Urinary bladder (tissue), 3 donors: ENCODE measurements at regions not wholly inside any gene's neighbourhood (a gene's known extent, or its start where the extent isn't known, plus 50 kb on each side); places are given as distances from the start of the nearest gene placed in this dataset.

Source experiments
- DNase-seq: peaks from one replicate; pipeline ENCODE4 v3.0.0-alpha.2; 2015; ENCODE audit errors: extremely low spot score
- H3K27ac ChIP-seq: one replicate; pipeline ENCODE4 v1.5.1; 2013; ENCODE audit warnings: low read depth, mild to moderate bottlenecking, moderate library complexity
- H3K36me3 ChIP-seq: one replicate; pipeline ENCODE4 v1.6.1; 2013; ENCODE audit warnings: mild to moderate bottlenecking, moderate library complexity; ENCODE audit not compliant: insufficient read depth
- H3K4me1 ChIP-seq: one replicate; pipeline ENCODE4 v1.6.1; 2013; ENCODE audit warnings: mild to moderate bottlenecking, moderate library complexity; ENCODE audit not compliant: insufficient read depth
- H3K4me3 ChIP-seq: one replicate; pipeline ENCODE4 v1.5.1; 2013; ENCODE audit warnings: low read depth, low read length
- WGBS: extraction: QIAGEN DNeasy Blood & Tissue Kit; methylation state at CpG from one replicate; pipeline ENCODE4 v1.1.7; 2013; 5-methylcytosine and 5-hydroxymethylcytosine counted together
- donor health status: healthy with polysubstance abuse.
- donor health status: healthy.

GRCh38 chr11:119486691-119487259, 63.8 kb upstream of the THY1 start:
- no peaks in the 10 kb centered on the region for H3K36me3 ChIP-seq
- H3K4me1 ChIP-seq, result no peaks in the 10 kb centered on the region
- no peak overlapping the region for H3K27ac ChIP-seq
- DNase-seq, result no peak
- WGBS, result 70% methylated on average over 3 of the region's 3 CpGs
- no peak overlapping the region for H3K4me3 ChIP-seq

GRCh38 chr11:119486016-119486415, 63.0 kb upstream of the THY1 start:
- WGBS, result 76% methylated on average over 5 of the region's 6 CpGs
- Histone ChIP-seq H3K27ac (no peak overlapping the region), H3K36me3 (no peaks in the 10 kb centered on the region), H3K4me1 (no peaks in the 10 kb centered on the region), H3K4me3 (no peak overlapping the region)
- no peak for DNase-seq

- WGBS, result 81% methylated on average over 21 of the region's 21 CpGs
- H3K4me3 ChIP-seq, result no peak overlapping the region
- no peaks in the 10 kb centered on the region for H3K4me1 ChIP-seq
- DNase-seq, result no peak
- no peak overlapping the region for H3K27ac ChIP-seq
- H3K36me3 ChIP-seq, result no peaks in the 10 kb centered on the region
These were observed 62.0 kb upstream of the THY1 start for GRCh38 chr11:119484741-119485605.

GRCh38 chr11:119483881-119484371, 61.0 kb upstream of the THY1 start:
- no peak overlapping the region for H3K27ac ChIP-seq
- WGBS, result 92% methylated on average over 9 of the region's 9 CpGs
- H3K36me3 ChIP-seq, result no peaks in the 10 kb centered on the region
- no peak overlapping the region for H3K4me3 ChIP-seq
- no peak for DNase-seq
- H3K4me1 ChIP-seq, result no peaks in the 10 kb centered on the region

- no peak overlapping the region for H3K27ac ChIP-seq
- H3K36me3 ChIP-seq, result no peaks in the 10 kb centered on the region
- no peak for DNase-seq
- no peaks in the 10 kb centered on the region for H3K4me1 ChIP-seq
- H3K4me3 ChIP-seq, result no peak overlapping the region
- WGBS, result 88% methylated on average over 11 of the region's 11 CpGs
These were observed 60.4 kb upstream of the THY1 start for GRCh38 chr11:119483341-119483880.

DNA sequence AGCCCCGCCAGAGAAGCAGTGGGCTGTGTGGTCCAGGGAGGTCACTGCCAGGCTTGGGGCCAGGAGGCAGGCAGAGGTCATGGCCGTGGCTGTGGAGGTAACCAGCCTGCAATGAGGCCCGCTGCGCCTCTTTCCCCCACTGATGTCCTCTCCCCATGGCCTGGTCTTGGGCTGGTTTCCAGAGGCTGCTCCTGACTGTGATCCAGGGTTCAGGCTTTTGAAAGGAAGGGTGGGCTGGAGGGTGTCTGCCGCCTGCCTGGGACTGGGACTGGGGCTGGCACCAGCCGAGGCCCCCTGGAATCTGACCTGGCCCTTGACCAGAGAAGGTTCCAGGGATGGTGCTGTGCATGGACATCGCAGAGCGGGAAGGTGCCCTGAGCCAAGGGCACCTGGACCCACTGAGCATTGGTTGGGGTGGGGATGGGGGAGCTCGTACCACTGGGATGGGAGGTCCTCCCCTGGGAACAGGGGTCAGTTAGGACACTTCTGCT, 59.6 kb upstream of the THY1 start:
- H3K4me1 ChIP-seq, result no peaks in the 10 kb centered on the region
- 87% methylated on average over 9 of the region's 9 CpGs for WGBS
- H3K4me3 ChIP-seq, result no peak overlapping the region
- DNase-seq, result no peak
- H3K36me3 ChIP-seq, result no peaks in the 10 kb centered on the region
- no peak overlapping the region for H3K27ac ChIP-seq

GRCh38 chr11:119481667-119482400, 58.9 kb upstream of the THY1 start:
- no peak for DNase-seq
- Histone ChIP-seq H3K36me3 (no peaks in the 10 kb centered on the region), H3K4me1 (no peaks in the 10 kb centered on the region), H3K27ac (no peak overlapping the region), H3K4me3 (no peak overlapping the region)
- WGBS, result 48% methylated on average over 22 of the region's 22 CpGs

- Histone ChIP-seq H3K36me3 (no peaks in the 10 kb centered on the region), H3K4me3 (no peak overlapping the region), H3K4me1 (no peaks in the 10 kb centered on the region), H3K27ac (no peak overlapping the region)
- 25% methylated on average over 31 of the region's 31 CpGs for WGBS
- peak; percentile 26 for DNase-seq
These were observed 58.2 kb upstream of the THY1 start for GRCh38 chr11:119481021-119481666.

DNA sequence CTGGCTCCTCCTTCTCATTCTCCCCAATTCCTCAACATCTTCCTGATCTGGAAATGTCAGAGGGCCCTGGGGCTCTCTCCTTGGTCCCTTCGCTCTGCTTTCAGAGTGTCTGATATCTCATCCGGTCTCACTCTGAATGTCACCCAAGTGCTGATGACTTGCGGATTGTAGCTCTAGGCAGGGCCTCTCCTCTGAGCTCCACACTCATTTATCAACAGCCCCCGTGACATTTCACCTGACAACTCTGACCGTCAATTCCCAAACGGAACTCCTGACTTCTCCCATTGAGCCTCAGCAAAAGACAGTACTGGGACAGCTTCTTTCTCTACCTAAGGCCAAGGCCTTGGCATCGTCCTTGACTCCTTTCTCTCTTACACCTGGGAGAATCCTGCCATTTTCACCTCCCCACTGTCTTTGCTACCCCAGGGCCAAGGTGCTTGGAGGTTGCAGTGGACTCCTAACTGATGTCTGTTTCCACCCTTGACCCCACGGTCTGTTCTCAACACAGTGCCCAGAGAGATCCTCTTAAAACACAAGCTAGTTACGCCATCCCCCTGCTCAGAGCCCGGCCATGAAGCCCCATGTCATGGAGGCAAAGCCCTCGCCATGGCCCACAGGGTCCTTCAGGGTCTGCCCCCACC, 57.5 kb upstream of the THY1 start:
- no peak for DNase-seq
- H3K27ac ChIP-seq, result no peak overlapping the region
- no peak overlapping the region for H3K4me3 ChIP-seq
- no peaks in the 10 kb centered on the region for H3K36me3 ChIP-seq
- H3K4me1 ChIP-seq, result no peaks in the 10 kb centered on the region
- whole genome bisulfite sequencing, result 89% methylated on average over 11 of the region's 11 CpGs

GRCh38 chr11:119479685-119480275, 56.8 kb upstream of the THY1 start:
- H3K27ac ChIP-seq, result no peak overlapping the region
- no peak for DNase-seq
- 73% methylated on average over 6 of the region's 6 CpGs for WGBS

DNA sequence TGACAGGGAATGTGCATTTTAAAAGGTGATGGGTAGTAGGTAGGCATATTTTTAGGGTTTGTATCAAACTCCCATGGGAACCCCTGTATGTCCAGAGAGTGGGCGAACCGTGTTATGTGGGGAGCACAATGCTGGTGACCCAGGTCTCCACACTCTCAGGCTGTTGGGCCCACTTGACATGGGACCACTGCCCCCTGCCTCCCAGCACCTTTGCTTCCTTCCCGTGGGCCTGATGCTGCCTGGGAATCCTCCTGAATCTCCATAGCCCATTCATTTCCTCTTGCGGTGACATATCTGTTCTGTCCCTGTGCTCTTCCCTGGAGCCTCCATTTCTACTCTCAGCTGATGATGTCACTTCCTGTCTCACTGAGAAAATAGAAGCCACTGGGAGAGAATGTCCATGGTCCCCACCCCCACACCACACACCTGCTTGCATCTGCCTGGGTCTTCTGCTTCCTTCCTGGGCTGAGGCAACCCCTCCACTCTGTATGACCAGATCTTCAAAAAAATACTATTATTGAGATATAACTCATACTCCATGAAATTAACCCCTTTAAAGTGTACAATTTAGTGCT, 55.8 kb upstream of the THY1 start:
- H3K36me3 ChIP-seq, result no peaks in the 10 kb centered on the region
- H3K4me3 ChIP-seq, result no peak overlapping the region
- no peak overlapping the region for H3K27ac ChIP-seq
- WGBS, result 57% methylated on average over 4 of the region's 4 CpGs
- no peaks in the 10 kb centered on the region for H3K4me1 ChIP-seq
- no peak for DNase-seq

More at GRCh38 chr11:119479685-119480275, 56.8 kb upstream of the THY1 start:
- Histone ChIP-seq H3K36me3 (no peaks in the 10 kb centered on the region), H3K4me1 (no peaks in the 10 kb centered on the region), H3K4me3 (no peak overlapping the region)

DNA sequence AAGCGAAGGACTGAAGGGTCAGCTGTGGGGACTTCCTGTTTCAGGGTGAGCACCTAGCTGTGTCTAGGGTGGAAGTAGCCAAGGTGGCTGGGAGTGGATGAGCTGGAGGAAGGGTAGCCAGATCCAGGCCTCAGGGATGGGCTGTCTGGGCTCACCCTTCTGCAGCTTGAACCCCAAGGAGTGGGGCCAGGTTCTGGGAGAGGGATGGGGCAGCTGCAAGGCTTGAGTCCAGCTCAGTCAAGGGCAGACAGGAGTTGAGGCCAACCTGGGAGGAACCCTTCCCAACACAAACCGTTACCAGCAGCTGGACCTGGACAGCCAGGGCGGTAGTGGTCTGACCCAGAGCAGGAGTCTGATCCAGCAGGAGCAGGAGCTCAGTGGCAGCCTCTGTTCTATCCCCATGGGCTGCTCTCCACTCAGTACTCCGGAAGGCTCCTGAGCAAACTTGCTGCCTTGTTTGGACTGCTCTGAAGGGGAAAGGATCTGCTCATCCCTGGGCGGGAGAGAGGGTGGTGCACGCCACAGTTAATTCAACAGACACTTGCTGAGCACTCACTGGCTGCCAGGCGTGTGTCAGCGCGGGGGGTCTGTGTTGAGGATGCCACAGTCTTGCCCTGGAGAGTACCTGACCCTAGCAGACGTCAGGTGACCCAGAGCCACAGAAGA, 53.8 kb upstream of the THY1 start:
- Histone ChIP-seq H3K4me1 (no peaks in the 10 kb centered on the region), H3K27ac (no peak overlapping the region), H3K4me3 (no peak overlapping the region), H3K36me3 (no peaks in the 10 kb centered on the region)
- 70% methylated on average over 10 of the region's 10 CpGs for WGBS
- DNase-seq, result no peak
